ENCODE measurements at regions not wholly inside any gene's neighbourhood (a gene's known extent, or its start where the extent isn't known, plus 50 kb on each side); places are given as distances from the start of the nearest gene placed in this dataset.

GRCh38 chr11:11057472-11057854 lies 199.6 kb upstream of the ZBED5 start:
- TF ChIP-seq CTCF (IDR thresholded peaks at IDR 0.05) (no peak), POLR2A (IDR thresholded peaks at IDR 0.05) (no peak), POLR2AphosphoS5 (IDR thresholded peaks at IDR 0.05; ENCODE audit: insufficient read depth in 1 of 2, low read depth in 1 of 2) (no peak)

Measured in vagina (tissue), 2 donors.